ENCODE measurements at regions not wholly inside any gene's neighbourhood (a gene's known extent, or its start where the extent isn't known, plus 50 kb on each side); places are given as distances from the start of the nearest gene placed in this dataset.
A peak's percentile ranks its signal among the peaks of the same experiment; 100 is the strongest.

GRCh38 chr5:68415177-68416085 lies 199.9 kb downstream of the PIK3R1 start (continued):
- TF ChIP-seq, protein P1, sequence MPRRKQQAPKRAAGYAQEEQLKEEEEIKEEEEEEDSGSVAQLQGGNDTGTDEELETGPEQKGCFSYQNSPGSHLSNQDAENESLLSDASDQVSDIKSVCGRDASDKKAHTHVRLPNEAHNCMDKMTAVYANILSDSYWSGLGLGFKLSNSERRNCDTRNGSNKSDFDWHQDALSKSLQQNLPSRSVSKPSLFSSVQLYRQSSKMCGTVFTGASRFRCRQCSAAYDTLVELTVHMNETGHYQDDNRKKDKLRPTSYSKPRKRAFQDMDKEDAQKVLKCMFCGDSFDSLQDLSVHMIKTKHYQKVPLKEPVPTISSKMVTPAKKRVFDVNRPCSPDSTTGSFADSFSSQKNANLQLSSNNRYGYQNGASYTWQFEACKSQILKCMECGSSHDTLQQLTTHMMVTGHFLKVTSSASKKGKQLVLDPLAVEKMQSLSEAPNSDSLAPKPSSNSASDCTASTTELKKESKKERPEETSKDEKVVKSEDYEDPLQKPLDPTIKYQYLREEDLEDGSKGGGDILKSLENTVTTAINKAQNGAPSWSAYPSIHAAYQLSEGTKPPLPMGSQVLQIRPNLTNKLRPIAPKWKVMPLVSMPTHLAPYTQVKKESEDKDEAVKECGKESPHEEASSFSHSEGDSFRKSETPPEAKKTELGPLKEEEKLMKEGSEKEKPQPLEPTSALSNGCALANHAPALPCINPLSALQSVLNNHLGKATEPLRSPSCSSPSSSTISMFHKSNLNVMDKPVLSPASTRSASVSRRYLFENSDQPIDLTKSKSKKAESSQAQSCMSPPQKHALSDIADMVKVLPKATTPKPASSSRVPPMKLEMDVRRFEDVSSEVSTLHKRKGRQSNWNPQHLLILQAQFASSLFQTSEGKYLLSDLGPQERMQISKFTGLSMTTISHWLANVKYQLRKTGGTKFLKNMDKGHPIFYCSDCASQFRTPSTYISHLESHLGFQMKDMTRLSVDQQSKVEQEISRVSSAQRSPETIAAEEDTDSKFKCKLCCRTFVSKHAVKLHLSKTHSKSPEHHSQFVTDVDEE (CRISPR knock-in tag; IDR thresholded peaks at IDR 0.05), result no peak
- TF ChIP-seq RARB (CRISPR knock-in tag; IDR thresholded peaks at IDR 0.05), result no peak
- no peak for TF ChIP-seq CSDC2 (CRISPR knock-in tag; IDR thresholded peaks at IDR 0.05)

DNA sequence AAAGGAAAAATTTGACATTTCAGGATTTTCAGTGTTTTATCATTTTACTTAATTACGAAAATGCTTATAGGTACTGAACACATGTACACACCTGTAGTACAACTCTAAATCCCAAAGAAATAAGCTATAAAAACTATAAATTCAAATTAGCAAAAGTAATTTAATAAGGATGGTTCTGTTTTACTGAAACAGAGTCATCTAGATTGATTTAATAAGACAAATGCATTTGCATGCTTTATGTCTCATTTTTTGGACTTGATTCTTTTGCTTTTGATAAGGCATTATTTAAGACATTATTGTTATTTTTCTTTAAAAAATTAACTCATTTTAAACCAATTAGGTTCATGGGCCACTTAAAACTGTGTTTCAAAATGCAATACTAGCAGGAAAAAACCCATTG lies 201.2 kb downstream of the PIK3R1 start:
- ATAC-seq, result no peak
- TF ChIP-seq ISL1 (CRISPR knock-in tag; IDR thresholded peaks at IDR 0.05) (peak; percentile 61), SNAI2 (CRISPR knock-in tag; IDR thresholded peaks at IDR 0.05) (peak; percentile 83), ESRRG (CRISPR knock-in tag; IDR thresholded peaks at IDR 0.05) (no peak), TCF4 (CRISPR knock-in tag; IDR thresholded peaks at IDR 0.05; ENCODE audit: borderline replicate concordance) (peak; percentile 81)
- TF ChIP-seq, protein P1 (CRISPR knock-in tag; IDR thresholded peaks at IDR 0.05), result peak; percentile 74; the same call in 1 of the 2 replicates

GRCh38 chr5:68418201-68418600 lies 202.6 kb downstream of the PIK3R1 start:
- no peak for TF ChIP-seq ZC3H10 (CRISPR knock-in tag; IDR thresholded peaks at IDR 0.05)
- no peak for TF ChIP-seq ZFP30 (CRISPR knock-in tag; IDR thresholded peaks at IDR 0.05)
- no peak for TF ChIP-seq ZNF565 (CRISPR knock-in tag; conservative IDR thresholded peaks at IDR 0.05; ENCODE audit: low read depth)
- no peak for TF ChIP-seq CSDC2 (CRISPR knock-in tag; IDR thresholded peaks at IDR 0.05)
- no peak for TF ChIP-seq OSR1 (CRISPR knock-in tag; IDR thresholded peaks at IDR 0.05)
- TF ChIP-seq, protein P1 (CRISPR knock-in tag; IDR thresholded peaks at IDR 0.05), result no peak
- TF ChIP-seq ZNF70 (CRISPR knock-in tag; IDR thresholded peaks at IDR 0.05), result no peak
- TF ChIP-seq SNAI2 (CRISPR knock-in tag; IDR thresholded peaks at IDR 0.05), result no peak
- no peak for TF ChIP-seq TOX (CRISPR knock-in tag; IDR thresholded peaks at IDR 0.05; ENCODE audit: borderline replicate concordance)
- TF ChIP-seq, protein P2, sequence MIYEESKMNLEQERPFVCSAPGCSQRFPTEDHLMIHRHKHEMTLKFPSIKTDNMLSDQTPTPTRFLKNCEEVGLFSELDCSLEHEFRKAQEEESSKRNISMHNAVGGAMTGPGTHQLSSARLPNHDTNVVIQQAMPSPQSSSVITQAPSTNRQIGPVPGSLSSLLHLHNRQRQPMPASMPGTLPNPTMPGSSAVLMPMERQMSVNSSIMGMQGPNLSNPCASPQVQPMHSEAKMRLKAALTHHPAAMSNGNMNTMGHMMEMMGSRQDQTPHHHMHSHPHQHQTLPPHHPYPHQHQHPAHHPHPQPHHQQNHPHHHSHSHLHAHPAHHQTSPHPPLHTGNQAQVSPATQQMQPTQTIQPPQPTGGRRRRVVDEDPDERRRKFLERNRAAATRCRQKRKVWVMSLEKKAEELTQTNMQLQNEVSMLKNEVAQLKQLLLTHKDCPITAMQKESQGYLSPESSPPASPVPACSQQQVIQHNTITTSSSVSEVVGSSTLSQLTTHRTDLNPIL (CRISPR knock-in tag; IDR thresholded peaks at IDR 0.05; ENCODE audit: low read depth), result no peak
- no peak for ATAC-seq

GRCh38 chr5:68418680-68419079 lies 203.1 kb downstream of the PIK3R1 start:
- TF ChIP-seq GLIS3 (CRISPR knock-in tag; IDR thresholded peaks at IDR 0.05), result no peak
- no peak for TF ChIP-seq ZFP30 (CRISPR knock-in tag; IDR thresholded peaks at IDR 0.05)
- no peak for TF ChIP-seq ZFP3 (CRISPR knock-in tag; IDR thresholded peaks at IDR 0.05)
- no peak for TF ChIP-seq OSR1 (CRISPR knock-in tag; IDR thresholded peaks at IDR 0.05)
- no peak for TF ChIP-seq BACH2 (CRISPR knock-in tag; IDR thresholded peaks at IDR 0.05; ENCODE audit: borderline replicate concordance)
- no peak for TF ChIP-seq ZC3H10 (CRISPR knock-in tag; IDR thresholded peaks at IDR 0.05)
- TF ChIP-seq, protein P3, sequence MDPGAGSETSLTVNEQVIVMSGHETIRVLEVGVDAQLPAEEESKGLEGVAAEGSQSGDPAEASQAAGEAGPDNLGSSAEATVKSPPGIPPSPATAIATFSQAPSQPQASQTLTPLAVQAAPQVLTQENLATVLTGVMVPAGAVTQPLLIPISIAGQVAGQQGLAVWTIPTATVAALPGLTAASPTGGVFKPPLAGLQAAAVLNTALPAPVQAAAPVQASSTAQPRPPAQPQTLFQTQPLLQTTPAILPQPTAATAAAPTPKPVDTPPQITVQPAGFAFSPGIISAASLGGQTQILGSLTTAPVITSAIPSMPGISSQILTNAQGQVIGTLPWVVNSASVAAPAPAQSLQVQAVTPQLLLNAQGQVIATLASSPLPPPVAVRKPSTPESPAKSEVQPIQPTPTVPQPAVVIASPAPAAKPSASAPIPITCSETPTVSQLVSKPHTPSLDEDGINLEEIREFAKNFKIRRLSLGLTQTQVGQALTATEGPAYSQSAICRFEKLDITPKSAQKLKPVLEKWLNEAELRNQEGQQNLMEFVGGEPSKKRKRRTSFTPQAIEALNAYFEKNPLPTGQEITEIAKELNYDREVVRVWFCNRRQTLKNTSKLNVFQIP (CRISPR knock-in tag; IDR thresholded peaks at IDR 0.05; ENCODE audit: borderline replicate concordance, low read depth), result no peak
- TF ChIP-seq ARNTL (CRISPR knock-in tag; IDR thresholded peaks at IDR 0.05; ENCODE audit: borderline replicate concordance, low read depth), result no peak
- TF ChIP-seq ZNF565 (CRISPR knock-in tag; conservative IDR thresholded peaks at IDR 0.05; ENCODE audit: low read depth), result no peak
- TF ChIP-seq SNAI2 (CRISPR knock-in tag; IDR thresholded peaks at IDR 0.05), result no peak
- TF ChIP-seq CSRNP3 (CRISPR knock-in tag; IDR thresholded peaks at IDR 0.05), result no peak
- TF ChIP-seq ESRRG (CRISPR knock-in tag; IDR thresholded peaks at IDR 0.05), result no peak
- TF ChIP-seq TCF4 (CRISPR knock-in tag; IDR thresholded peaks at IDR 0.05; ENCODE audit: borderline replicate concordance), result no peak
- TF ChIP-seq ZNF8 (CRISPR knock-in tag; IDR thresholded peaks at IDR 0.05), result no peak
- ATAC-seq, result no peak

Measured in SK-N-SH treated with all-trans-retinoic acid at 6 μM for 48 hours (cell line).